ENCODE measurements at regions not wholly inside any gene's neighbourhood (a gene's known extent, or its start where the extent isn't known, plus 50 kb on each side); places are given as distances from the start of the nearest gene placed in this dataset.

DNA sequence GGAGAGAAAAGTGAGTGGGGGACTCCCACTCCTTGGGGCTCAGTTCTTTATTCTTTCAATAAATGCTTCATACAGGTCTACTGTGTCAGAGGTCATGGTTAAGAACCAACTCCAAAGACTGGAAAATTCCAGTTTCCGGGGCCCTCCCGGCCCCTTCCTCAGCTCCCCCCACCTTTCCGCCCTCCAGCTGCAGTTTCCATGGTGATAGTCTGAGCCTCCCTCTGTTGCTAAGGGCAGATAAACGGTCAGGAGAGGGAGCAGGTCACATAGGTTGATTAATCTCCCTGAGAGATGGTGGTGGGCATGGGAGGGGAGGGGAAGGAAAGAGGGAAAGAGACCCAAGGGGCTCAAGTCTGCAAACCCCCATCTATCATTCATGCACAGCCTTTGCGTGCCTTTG lies 131.5 kb upstream of the USP29 start:
- H3K27ac ChIP-seq = no peak overlapping the region
- H3K4me1 ChIP-seq = 0 out of 2 replicates have a peak, but pooled peaks cover 6% of the 10 kb centered on the region
- no peak overlapping the region for H3K4me2 ChIP-seq
- TF ChIP-seq Cebpa-rat (IDR thresholded peaks at IDR 0.05) = no peak
- H4K20me1 ChIP-seq = no peaks in the 10 kb centered on the region
- H3K27me3 ChIP-seq = no peaks in the 10 kb centered on the region
- 0 out of 2 replicates have a peak, but pooled peaks cover 8% of the 10 kb centered on the region for H3K9me3 ChIP-seq
- H3K4me3 ChIP-seq = no peak overlapping the region
- no peaks in the 10 kb centered on the region for H3K36me3 ChIP-seq
- no peak overlapping the region for H3K9ac ChIP-seq

GRCh38 chr19:56991912-56992311 lies 127.9 kb upstream of the USP29 start:
- Histone ChIP-seq H3K36me3 (no peaks in the 10 kb centered on the region), H3K4me2 (no peak overlapping the region), H4K20me1 (no peaks in the 10 kb centered on the region), H3K27ac (no peak overlapping the region), H3K4me1 (0 out of 2 replicates have a peak, but pooled peaks cover 6% of the 10 kb centered on the region), H3K4me3 (no peak overlapping the region), H3K27me3 (no peaks in the 10 kb centered on the region), H3K9me3 (0 out of 2 replicates have a peak, but pooled peaks cover 4% of the 10 kb centered on the region), H3K9ac (no peak overlapping the region)
- TF ChIP-seq Cebpa-rat (IDR thresholded peaks at IDR 0.05) = no peak

DNA sequence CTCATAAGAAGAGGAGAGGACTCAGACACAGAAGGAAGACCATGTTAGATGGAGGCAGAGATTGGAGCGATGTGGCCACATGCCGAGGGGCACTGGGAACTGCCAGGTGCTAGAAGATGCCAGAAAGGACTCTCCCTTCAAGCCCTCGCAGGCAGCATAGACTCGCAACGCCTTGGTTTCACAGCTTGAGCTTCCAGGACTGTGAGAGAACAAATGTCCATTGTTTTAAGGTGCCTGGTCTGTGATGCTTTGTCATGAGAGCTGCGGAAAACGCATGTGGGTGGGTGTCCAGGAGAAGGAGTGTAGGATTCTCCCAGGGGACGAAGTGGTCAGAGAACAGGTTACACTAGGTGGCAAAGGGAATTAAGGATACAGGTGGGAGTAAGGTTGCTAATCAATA lies 125.9 kb upstream of the USP29 start:
- Histone ChIP-seq H3K9ac (no peak overlapping the region), H3K27ac (no peak overlapping the region), H3K4me3 (no peak overlapping the region), H3K36me3 (no peaks in the 10 kb centered on the region), H3K4me1 (0 out of 2 replicates have a peak, but pooled peaks cover 6% of the 10 kb centered on the region), H3K4me2 (no peak overlapping the region), H3K9me3 (0 out of 2 replicates have a peak, but pooled peaks cover 4% of the 10 kb centered on the region), H4K20me1 (no peaks in the 10 kb centered on the region), H3K27me3 (no peaks in the 10 kb centered on the region)
- TF ChIP-seq Cebpa-rat (IDR thresholded peaks at IDR 0.05) = no peak

DNA sequence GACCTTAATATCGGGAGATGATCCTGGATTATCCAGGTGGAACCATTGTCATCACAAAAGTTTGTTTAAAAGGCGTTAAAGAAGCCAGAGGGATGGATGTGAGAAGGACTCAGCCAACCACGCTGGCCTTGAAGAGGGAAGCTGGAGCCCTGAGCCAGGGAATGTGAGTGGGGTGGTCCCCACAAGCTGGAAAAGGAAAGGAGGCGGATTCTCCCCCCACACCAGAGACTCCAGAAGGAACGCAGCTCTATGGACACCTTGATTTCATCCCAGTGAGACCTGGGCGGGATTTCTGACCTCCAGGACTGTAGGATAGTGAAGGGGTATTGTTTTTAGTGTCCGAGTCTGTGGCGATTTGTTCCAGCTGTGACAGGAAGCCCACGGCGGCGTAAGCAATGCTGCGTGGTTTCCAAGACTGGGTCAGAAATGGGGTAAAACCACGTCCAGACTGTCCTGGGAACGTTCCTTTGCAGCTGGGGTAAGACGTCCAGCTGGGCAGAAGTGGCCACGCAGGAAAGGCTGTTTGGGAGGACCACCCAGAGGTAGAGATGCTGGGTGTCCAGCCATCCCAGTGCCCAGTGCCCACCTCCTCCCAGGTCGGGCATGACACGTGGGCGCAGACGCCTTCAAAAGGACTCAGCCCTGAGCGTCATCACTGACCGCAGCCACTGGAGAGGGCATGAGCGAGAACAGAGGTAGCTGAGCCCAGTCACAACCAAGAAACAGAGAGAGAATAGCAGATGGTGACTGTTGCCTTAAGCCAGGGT lies 125.4 kb upstream of the USP29 start:
- Histone ChIP-seq H3K36me3 (no peaks in the 10 kb centered on the region), H3K9ac (no peak overlapping the region), H3K4me2 (no peak overlapping the region), H3K9me3 (0 out of 2 replicates have a peak, but pooled peaks cover 4% of the 10 kb centered on the region), H3K27ac (no peak overlapping the region), H3K27me3 (no peaks in the 10 kb centered on the region), H3K4me3 (no peak overlapping the region), H3K4me1 (0 out of 2 replicates have a peak, but pooled peaks cover 6% of the 10 kb centered on the region), H4K20me1 (no peaks in the 10 kb centered on the region)
- no peak for TF ChIP-seq Cebpa-rat (IDR thresholded peaks at IDR 0.05)

GRCh38 chr19:56995303-56995702 lies 124.5 kb upstream of the USP29 start:
- Histone ChIP-seq H3K27ac (no peak overlapping the region), H4K20me1 (no peaks in the 10 kb centered on the region), H3K4me1 (0 out of 2 replicates have a peak, but pooled peaks cover 6% of the 10 kb centered on the region), H3K4me2 (no peak overlapping the region), H3K9me3 (no peaks in the 10 kb centered on the region), H3K4me3 (no peak overlapping the region), H3K9ac (no peak overlapping the region), H3K27me3 (no peaks in the 10 kb centered on the region), H3K36me3 (no peaks in the 10 kb centered on the region)
- no peak for TF ChIP-seq Cebpa-rat (IDR thresholded peaks at IDR 0.05)

DNA sequence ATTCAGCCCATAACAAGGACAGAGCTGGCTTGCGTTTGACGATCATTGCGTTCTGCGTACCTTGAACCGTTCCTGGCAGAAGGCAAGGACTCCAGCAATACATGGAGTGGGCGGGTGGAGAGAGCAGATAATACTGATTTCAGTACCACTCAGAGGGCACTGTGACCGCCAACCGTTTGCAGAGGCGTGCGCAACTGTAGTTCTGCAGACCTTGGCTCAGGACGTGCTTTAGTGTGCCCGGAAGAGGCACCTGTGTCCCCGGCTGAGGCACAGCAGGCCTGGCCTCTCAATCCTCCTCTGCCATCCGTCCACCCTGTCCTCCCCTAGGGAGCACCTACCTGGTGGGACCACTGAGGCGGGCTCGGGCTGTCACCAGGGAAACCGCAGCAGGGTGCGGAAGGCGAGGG lies 117.6 kb upstream of the USP29 start:
- no peaks in the 10 kb centered on the region for H4K20me1 ChIP-seq
- no peak overlapping the region for H3K27ac ChIP-seq

DNA sequence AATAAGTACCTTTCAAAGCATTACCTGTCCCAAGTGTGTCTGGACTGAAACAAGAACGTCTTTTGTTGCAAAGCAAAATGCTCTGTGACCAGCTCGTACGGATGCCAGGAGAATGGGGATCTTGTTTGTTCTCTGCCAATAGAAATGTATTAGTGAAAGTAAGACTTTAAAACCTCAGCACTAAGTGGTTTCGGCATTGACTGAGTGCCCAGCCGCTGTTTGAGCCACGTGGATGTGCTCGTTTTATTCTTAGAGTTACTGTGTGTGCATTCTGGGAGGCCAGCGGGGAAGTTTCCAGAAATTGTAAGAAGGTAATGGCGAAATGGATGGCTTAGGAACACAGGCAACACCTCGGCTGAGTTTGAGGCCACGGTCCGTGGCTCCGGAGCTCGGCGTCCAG lies 117.1 kb upstream of the USP29 start:
- Histone ChIP-seq H3K36me3 (no peaks in the 10 kb centered on the region), H3K4me3 (no peak overlapping the region), H3K9ac (no peak overlapping the region), H3K9me3 (no peaks in the 10 kb centered on the region), H3K4me1 (peaks cover 18% of the 10 kb centered on the region), H3K4me2 (peak overlapping the region; percentile 36), H3K27ac (no peak overlapping the region), H3K27me3 (no peaks in the 10 kb centered on the region), H4K20me1 (no peaks in the 10 kb centered on the region)
- no peak for TF ChIP-seq Cebpa-rat (IDR thresholded peaks at IDR 0.05)

More for the DNA sequence above, 117.6 kb upstream of the USP29 start:
- Histone ChIP-seq H3K4me2 (peak overlapping the region; percentile 36), H3K4me3 (no peak overlapping the region), H3K36me3 (no peaks in the 10 kb centered on the region), H3K4me1 (peaks cover 18% of the 10 kb centered on the region), H3K9me3 (no peaks in the 10 kb centered on the region), H3K9ac (no peak overlapping the region), H3K27me3 (no peaks in the 10 kb centered on the region)
- no peak for TF ChIP-seq Cebpa-rat (IDR thresholded peaks at IDR 0.05)

DNA sequence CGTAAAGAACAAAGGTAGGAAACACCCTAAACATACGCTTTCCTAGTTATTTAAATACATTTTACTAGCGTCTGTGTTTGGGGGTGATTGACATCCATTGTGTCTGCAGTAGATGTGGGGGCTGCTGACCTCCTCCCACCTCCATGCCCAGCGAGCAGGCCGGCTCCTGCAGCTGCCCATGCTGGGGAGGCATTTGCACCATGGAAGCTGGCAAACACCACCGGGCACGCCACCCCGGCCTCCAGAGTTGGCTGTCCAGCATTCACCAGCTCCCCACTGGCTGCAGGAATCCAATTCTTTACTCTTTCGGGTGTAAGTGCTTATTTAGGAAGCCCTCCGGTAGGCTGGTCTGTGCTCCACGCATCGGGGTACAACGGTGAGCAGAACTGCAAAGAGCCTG lies 115.4 kb upstream of the USP29 start:
- no peaks in the 10 kb centered on the region for H3K27me3 ChIP-seq
- no peak overlapping the region for H3K27ac ChIP-seq
- H3K9ac ChIP-seq = no peak overlapping the region
- H3K4me1 ChIP-seq = peaks cover 18% of the 10 kb centered on the region
- H3K36me3 ChIP-seq = no peaks in the 10 kb centered on the region
- H3K4me2 ChIP-seq = no peak overlapping the region
- no peaks in the 10 kb centered on the region for H3K9me3 ChIP-seq
- no peak overlapping the region for H3K4me3 ChIP-seq
- no peak for TF ChIP-seq Cebpa-rat (IDR thresholded peaks at IDR 0.05)
- no peaks in the 10 kb centered on the region for H4K20me1 ChIP-seq

- TF ChIP-seq Cebpa-rat (IDR thresholded peaks at IDR 0.05) = no peak
- Histone ChIP-seq H3K4me1 (no peaks in the 10 kb centered on the region), H3K4me2 (no peak overlapping the region), H3K36me3 (no peaks in the 10 kb centered on the region), H3K9ac (no peak overlapping the region), H4K20me1 (no peaks in the 10 kb centered on the region), H3K27ac (no peak overlapping the region), H3K27me3 (no peaks in the 10 kb centered on the region), H3K9me3 (no peaks in the 10 kb centered on the region), H3K4me3 (no peak overlapping the region)
These were observed 111.4 kb upstream of the USP29 start for GRCh38 chr19:57008432-57008831.

- no peaks in the 10 kb centered on the region for H3K27me3 ChIP-seq
- no peaks in the 10 kb centered on the region for H3K4me1 ChIP-seq
- no peak overlapping the region for H3K9ac ChIP-seq
- H3K4me3 ChIP-seq = no peak overlapping the region
- no peaks in the 10 kb centered on the region for H4K20me1 ChIP-seq
- TF ChIP-seq Cebpa-rat (IDR thresholded peaks at IDR 0.05) = no peak
- H3K27ac ChIP-seq = no peak overlapping the region
- H3K4me2 ChIP-seq = no peak overlapping the region
- no peaks in the 10 kb centered on the region for H3K36me3 ChIP-seq
- H3K9me3 ChIP-seq = no peaks in the 10 kb centered on the region
These were observed 109.2 kb upstream of the USP29 start for GRCh38 chr19:57010541-57010940.

All from BLaER1 (cell line).